HCT116 (cell line): ENCODE measurements at regions not wholly inside any gene's neighbourhood (a gene's known extent, or its start where the extent isn't known, plus 50 kb on each side); places are given as distances from the start of the nearest gene placed in this dataset.

Experiments used
- ATAC-seq: fragments of 200-7000 bp; cut with Tn5 transposase; 2 replicates; pipeline ENCODE4 v1.9.1; 2020; ENCODE audit warnings: mild to moderate bottlenecking, moderate library complexity
- BruUV-seq: library from RNA; stranded (reverse); fragments of 400-500 nt; replicated peaks from 2 replicates; lab custom pipeline; 2021; lab: Mats Ljungman, UMichigan
- CTCF ChIA-PET: fragments of 300-600 bp; sonication (Branson Sonifier 250); formaldehyde crosslinking; loops from one replicate; lab custom pipeline; 2021; ENCODE audit warnings: antibody characterized with exemption; lab: Charles Lee
- POLR2A ChIA-PET: fragments of 300-600, 350-600 bp; sonication (Branson Sonifier 250); formaldehyde crosslinking; loops from one replicate; lab custom pipeline; 2021; ENCODE audit warnings: antibody characterized with exemption; lab: Charles Lee
- RAD21 ChIA-PET, 2 experiments: fragments of 300-600 bp; sonication (Branson Sonifier 250); formaldehyde crosslinking; loops; one replicate each; lab custom pipeline; 2023; ENCODE audit warnings: low total read pairs in 2 of 2; ENCODE audit not compliant: uncharacterized antibody in 2 of 2, unreplicated experiment in 2 of 2, low non-redundant PET in 1 of 2; lab: Charles Lee
- DNase-seq: peaks from one replicate; pipeline ENCODE4 v3.0.0-alpha.2; 2010; ENCODE audit warnings: low read depth, low spot score
- H2AFZ ChIP-seq: fragments of 200-600 bp; shearing (Covaris generic), sonication (generic); 2 replicates; pipeline ENCODE4 v1.6.1; 2017; ENCODE audit warnings: low read depth, mixed run types, mixed read lengths, antibody characterized with exemption, low read length; ENCODE audit not compliant: poor library complexity, severe bottlenecking
- H3K27ac ChIP-seq: 2 replicates; pipeline ENCODE4 v1.5.1; 2012; ENCODE audit warnings: low read depth, low read length
- H3K27me3 ChIP-seq: fragments of 200-600 bp; sonication (generic); 2 replicates; pipeline ENCODE4 v1.6.1; 2016; ENCODE audit warnings: mixed run types, low read length, mixed read lengths; ENCODE audit not compliant: insufficient read depth
- H3K36me3 ChIP-seq, 2 experiments: fragments of 200-500 bp in 1 of 2; fragments of 200-600 bp in 1 of 2; sonication (Bioruptor generic) in 1 of 2; sonication (generic) in 1 of 2; 2 replicates each; pipeline versions ENCODE4 v1.5.1 to v1.6.1; 2014 to 2016; ENCODE audit warnings: low read length in 2 of 2, inconsistent platforms in 1 of 2, mixed read lengths in 1 of 2, mixed run types in 1 of 2; ENCODE audit not compliant: insufficient read depth in 2 of 2, control insufficient read depth in 1 of 2
- H3K4me1 ChIP-seq, 2 experiments: fragments of 200-600 bp in 1 of 2; sonication (generic) in 1 of 2; 2 replicates each; pipeline versions ENCODE4 v1.5.1 to v1.6.1; 2012 to 2017; ENCODE audit warnings: low read length in 2 of 2, inconsistent platforms in 1 of 2, mild to moderate bottlenecking in 1 of 2, mixed read lengths in 1 of 2, mixed run types in 1 of 2, moderate library complexity in 1 of 2; ENCODE audit not compliant: insufficient read depth in 2 of 2, control insufficient read depth in 1 of 2
- H3K4me2 ChIP-seq: fragments of 200-600 bp; sonication (generic); 2 replicates; pipeline ENCODE4 v1.6.1; 2017; ENCODE audit warnings: mixed run types, low read length, mixed read lengths
- H3K4me3 ChIP-seq, 2 experiments: fragments of 200-600 bp in 1 of 2; sonication (generic) in 1 of 2; replicated peaks in 1 of 2; 2 replicates each; pipeline ENCODE4 v1.5.1; 2011 to 2016; ENCODE audit warnings: low read length in 2 of 2, control low read depth in 1 of 2, low read depth in 1 of 2, mild to moderate bottlenecking in 1 of 2, mixed read lengths in 1 of 2, mixed run types in 1 of 2
- H3K79me2 ChIP-seq: fragments of 200-600 bp; sonication (generic); 2 replicates; pipeline ENCODE4 v1.6.1; 2017; ENCODE audit warnings: mild to moderate bottlenecking, mixed run types, low read length, moderate library complexity, mixed read lengths; ENCODE audit not compliant: insufficient read depth
- H3K9ac ChIP-seq: fragments of 200-600 bp; sonication (generic); 2 replicates; pipeline ENCODE4 v1.6.1; 2016; ENCODE audit warnings: low read length, mixed read lengths
- H3K9me2 ChIP-seq: fragments of 200-600 bp; sonication (generic), shearing (Covaris generic); 2 replicates; pipeline ENCODE4 v1.6.1; 2017; ENCODE audit warnings: mixed run types, mild to moderate bottlenecking, moderate library complexity; ENCODE audit not compliant: insufficient read depth
- H3K9me3 ChIP-seq, 2 experiments: fragments of 200-500 bp in 1 of 2; fragments of 200-600 bp in 1 of 2; sonication (Bioruptor generic) in 1 of 2; sonication (generic) in 1 of 2; 2 replicates each; pipeline ENCODE4 v1.6.1; 2014 to 2017; ENCODE audit warnings: low read length in 2 of 2, mixed read lengths in 2 of 2, inconsistent platforms in 1 of 2, low read depth in 1 of 2, mild to moderate bottlenecking in 1 of 2, mixed run types in 1 of 2, moderate library complexity in 1 of 2; ENCODE audit not compliant: control insufficient read depth in 1 of 2, insufficient read depth in 1 of 2
- H4K20me1 ChIP-seq: fragments of 200-600 bp; sonication (generic), shearing (Covaris generic); 2 replicates; pipeline ENCODE4 v1.6.1; 2017; ENCODE audit warnings: mixed run types, mild to moderate bottlenecking, moderate library complexity; ENCODE audit not compliant: insufficient read depth
- EGR1 ChIP-seq: IDR thresholded peaks from 2 replicates; pipeline ENCODE4 v1.6.1; 2012; ENCODE audit warnings: low read depth
- ELF1 ChIP-seq: IDR thresholded peaks from 2 replicates; pipeline ENCODE4 v1.6.1; 2012; ENCODE audit warnings: low read depth, borderline replicate concordance
- EZH2 ChIP-seq: fragments of 200-600 bp; sonication (generic); IDR thresholded peaks from 2 replicates; pipeline ENCODE4 v1.6.1; 2017; ENCODE audit warnings: antibody characterized with exemption, mixed run types
- POLR2A ChIP-seq: IDR thresholded peaks from 2 replicates; pipeline ENCODE4 v1.7.0; 2011; ENCODE audit warnings: borderline replicate concordance; ENCODE audit not compliant: insufficient read depth, insufficient read length; ENCODE audit errors: extremely low read depth
- POLR2AphosphoS5 ChIP-seq: IDR thresholded peaks from 2 replicates; pipeline ENCODE4 v1.6.1; 2011; ENCODE audit warnings: mild to moderate bottlenecking, low read depth, low read length, moderate library complexity
- RAD21 ChIP-seq: IDR thresholded peaks from 2 replicates; pipeline ENCODE4 v1.6.1; 2012; ENCODE audit warnings: low read depth, mild to moderate bottlenecking
- SIN3A ChIP-seq: IDR thresholded peaks from 2 replicates; pipeline ENCODE4 v1.6.1; 2012; ENCODE audit warnings: low read depth
- SP1 ChIP-seq: IDR thresholded peaks from 2 replicates; pipeline ENCODE4 v1.6.1; 2012; ENCODE audit warnings: low read depth
- ZFX ChIP-seq: fragments of 450-650 bp; IDR thresholded peaks from 2 replicates; pipeline ENCODE4 v1.6.1; 2017
- intact Hi-C: fragments of 100-400 bp; cut with micrococcal nuclease; formaldehyde crosslinking; loops from 2 replicates; pipeline ENCODE4 v1.10.0; 2022
- TF ChIP-seq, protein P1 (sequence below): IDR thresholded peaks from 2 replicates; pipeline ENCODE4 v1.6.1; 2011; ENCODE audit warnings: mild to moderate bottlenecking, low read length, moderate library complexity; ENCODE audit not compliant: insufficient replicate concordance; ENCODE audit errors: extremely low read depth
- TF ChIP-seq, protein P2 (sequence below), 3 experiments: fragments of 200-600 bp in 1 of 3; sonication (generic) in 1 of 3; IDR thresholded peaks in 2 of 3; conservative IDR thresholded peaks in 1 of 3; 2 replicates each; pipeline ENCODE4 v1.5.1; 2012 to 2017; ENCODE audit warnings: low read depth in 2 of 3, low read length in 2 of 3, antibody characterized with exemption in 1 of 3, borderline replicate concordance in 1 of 3, control low read depth in 1 of 3, mild to moderate bottlenecking in 1 of 3, mixed read lengths in 1 of 3, mixed run types in 1 of 3, moderate library complexity in 1 of 3; ENCODE audit not compliant: insufficient read depth in 1 of 3
- TF ChIP-seq, protein P3 (sequence below): IDR thresholded peaks from 2 replicates; pipeline ENCODE4 v1.6.1; 2012
- TF ChIP-seq, protein P4 (sequence below): IDR thresholded peaks from 2 replicates; pipeline ENCODE4 v1.6.1; 2012; ENCODE audit warnings: low read depth

DNA sequence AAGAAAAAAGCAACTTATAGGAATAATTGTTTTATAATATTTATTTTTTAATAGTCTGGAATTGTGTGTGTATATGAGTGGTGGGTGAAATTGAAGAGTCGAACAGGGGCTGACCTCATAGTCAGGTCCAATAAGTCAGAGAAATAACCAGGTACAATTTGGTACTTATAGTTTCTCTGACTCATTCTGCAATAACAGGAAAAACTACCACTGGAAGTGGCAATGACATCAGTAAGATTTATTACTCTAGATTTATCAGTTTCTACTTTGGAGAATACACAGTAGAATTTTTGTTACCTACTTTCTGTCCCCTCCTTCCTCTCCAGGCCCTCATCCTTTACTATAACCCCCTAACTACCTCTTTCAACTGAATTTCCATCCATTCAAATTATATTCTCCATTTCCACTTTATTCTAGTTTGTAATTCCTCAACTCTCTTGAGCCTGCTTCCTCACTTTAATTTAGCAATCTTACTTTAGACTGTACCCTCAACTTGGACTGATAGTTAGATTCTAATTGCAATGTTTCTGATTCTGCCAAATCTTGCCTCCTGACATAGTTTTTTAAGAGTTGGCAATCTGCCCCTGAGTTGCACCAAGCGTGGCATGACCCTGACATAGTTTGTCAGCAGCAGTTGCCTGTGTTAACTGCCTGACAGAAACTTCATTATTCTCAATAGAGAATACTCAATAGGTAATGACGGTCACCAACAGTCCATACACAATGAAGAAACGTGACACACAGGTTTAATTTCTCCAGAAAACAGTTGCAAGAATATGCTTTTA is 475.3 kb upstream of the RIOK2 start:
- RAD21 ChIA-PET: no interaction called here
- H3K4me2 ChIP-seq: no peak overlapping the region
- H2AFZ ChIP-seq: no peak overlapping the region
- H3K79me2 ChIP-seq: no peaks in the 10 kb centered on the region
- BruUV-seq: no TSS peak
- H3K36me3 ChIP-seq: no peaks in the 10 kb centered on the region
- no peak overlapping the region for H3K9ac ChIP-seq
- H3K27me3 ChIP-seq: no peaks in the 10 kb centered on the region
- H3K27ac ChIP-seq: no peak overlapping the region
- no peak overlapping the region for H3K4me3 ChIP-seq
- POLR2A ChIA-PET: no interaction called here
- no peaks in the 10 kb centered on the region for H4K20me1 ChIP-seq
- ATAC-seq (no peak), DNase-seq (no peak)
- H3K4me1 ChIP-seq: no peaks in the 10 kb centered on the region
- CTCF ChIA-PET: no interaction called here
- intact Hi-C loops: no loop called here
- H3K9me3 ChIP-seq: no peaks in the 10 kb centered on the region
- H3K9me2 ChIP-seq: no peaks in the 10 kb centered on the region
- TF ChIP-seq SP1 (no peak), RAD21 (no peak), EZH2 (no peak), ELF1 (no peak), EGR1 (no peak), POLR2AphosphoS5 (no peak), POLR2A (no peak), ZFX (no peak), SIN3A (no peak)
- TF ChIP-seq, protein P1, sequence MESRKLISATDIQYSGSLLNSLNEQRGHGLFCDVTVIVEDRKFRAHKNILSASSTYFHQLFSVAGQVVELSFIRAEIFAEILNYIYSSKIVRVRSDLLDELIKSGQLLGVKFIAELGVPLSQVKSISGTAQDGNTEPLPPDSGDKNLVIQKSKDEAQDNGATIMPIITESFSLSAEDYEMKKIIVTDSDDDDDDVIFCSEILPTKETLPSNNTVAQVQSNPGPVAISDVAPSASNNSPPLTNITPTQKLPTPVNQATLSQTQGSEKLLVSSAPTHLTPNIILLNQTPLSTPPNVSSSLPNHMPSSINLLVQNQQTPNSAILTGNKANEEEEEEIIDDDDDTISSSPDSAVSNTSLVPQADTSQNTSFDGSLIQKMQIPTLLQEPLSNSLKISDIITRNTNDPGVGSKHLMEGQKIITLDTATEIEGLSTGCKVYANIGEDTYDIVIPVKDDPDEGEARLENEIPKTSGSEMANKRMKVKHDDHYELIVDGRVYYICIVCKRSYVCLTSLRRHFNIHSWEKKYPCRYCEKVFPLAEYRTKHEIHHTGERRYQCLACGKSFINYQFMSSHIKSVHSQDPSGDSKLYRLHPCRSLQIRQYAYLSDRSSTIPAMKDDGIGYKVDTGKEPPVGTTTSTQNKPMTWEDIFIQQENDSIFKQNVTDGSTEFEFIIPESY: no peak
- TF ChIP-seq, protein P2, sequence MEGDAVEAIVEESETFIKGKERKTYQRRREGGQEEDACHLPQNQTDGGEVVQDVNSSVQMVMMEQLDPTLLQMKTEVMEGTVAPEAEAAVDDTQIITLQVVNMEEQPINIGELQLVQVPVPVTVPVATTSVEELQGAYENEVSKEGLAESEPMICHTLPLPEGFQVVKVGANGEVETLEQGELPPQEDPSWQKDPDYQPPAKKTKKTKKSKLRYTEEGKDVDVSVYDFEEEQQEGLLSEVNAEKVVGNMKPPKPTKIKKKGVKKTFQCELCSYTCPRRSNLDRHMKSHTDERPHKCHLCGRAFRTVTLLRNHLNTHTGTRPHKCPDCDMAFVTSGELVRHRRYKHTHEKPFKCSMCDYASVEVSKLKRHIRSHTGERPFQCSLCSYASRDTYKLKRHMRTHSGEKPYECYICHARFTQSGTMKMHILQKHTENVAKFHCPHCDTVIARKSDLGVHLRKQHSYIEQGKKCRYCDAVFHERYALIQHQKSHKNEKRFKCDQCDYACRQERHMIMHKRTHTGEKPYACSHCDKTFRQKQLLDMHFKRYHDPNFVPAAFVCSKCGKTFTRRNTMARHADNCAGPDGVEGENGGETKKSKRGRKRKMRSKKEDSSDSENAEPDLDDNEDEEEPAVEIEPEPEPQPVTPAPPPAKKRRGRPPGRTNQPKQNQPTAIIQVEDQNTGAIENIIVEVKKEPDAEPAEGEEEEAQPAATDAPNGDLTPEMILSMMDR (IDR thresholded peaks at IDR 0.05 in 2 of 3, conservative IDR thresholded peaks at IDR 0.05 in 1 of 3; ENCODE audit: borderline replicate concordance in 1 of 3, insufficient read depth in 1 of 3, low read depth in 2 of 3, low read length in 2 of 3): no peak
- TF ChIP-seq, protein P3, sequence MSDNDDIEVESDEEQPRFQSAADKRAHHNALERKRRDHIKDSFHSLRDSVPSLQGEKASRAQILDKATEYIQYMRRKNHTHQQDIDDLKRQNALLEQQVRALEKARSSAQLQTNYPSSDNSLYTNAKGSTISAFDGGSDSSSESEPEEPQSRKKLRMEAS: no peak
- TF ChIP-seq, protein P4, sequence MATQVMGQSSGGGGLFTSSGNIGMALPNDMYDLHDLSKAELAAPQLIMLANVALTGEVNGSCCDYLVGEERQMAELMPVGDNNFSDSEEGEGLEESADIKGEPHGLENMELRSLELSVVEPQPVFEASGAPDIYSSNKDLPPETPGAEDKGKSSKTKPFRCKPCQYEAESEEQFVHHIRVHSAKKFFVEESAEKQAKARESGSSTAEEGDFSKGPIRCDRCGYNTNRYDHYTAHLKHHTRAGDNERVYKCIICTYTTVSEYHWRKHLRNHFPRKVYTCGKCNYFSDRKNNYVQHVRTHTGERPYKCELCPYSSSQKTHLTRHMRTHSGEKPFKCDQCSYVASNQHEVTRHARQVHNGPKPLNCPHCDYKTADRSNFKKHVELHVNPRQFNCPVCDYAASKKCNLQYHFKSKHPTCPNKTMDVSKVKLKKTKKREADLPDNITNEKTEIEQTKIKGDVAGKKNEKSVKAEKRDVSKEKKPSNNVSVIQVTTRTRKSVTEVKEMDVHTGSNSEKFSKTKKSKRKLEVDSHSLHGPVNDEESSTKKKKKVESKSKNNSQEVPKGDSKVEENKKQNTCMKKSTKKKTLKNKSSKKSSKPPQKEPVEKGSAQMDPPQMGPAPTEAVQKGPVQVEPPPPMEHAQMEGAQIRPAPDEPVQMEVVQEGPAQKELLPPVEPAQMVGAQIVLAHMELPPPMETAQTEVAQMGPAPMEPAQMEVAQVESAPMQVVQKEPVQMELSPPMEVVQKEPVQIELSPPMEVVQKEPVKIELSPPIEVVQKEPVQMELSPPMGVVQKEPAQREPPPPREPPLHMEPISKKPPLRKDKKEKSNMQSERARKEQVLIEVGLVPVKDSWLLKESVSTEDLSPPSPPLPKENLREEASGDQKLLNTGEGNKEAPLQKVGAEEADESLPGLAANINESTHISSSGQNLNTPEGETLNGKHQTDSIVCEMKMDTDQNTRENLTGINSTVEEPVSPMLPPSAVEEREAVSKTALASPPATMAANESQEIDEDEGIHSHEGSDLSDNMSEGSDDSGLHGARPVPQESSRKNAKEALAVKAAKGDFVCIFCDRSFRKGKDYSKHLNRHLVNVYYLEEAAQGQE: no peak
